Smooth muscle cell (in vitro differentiated cells): ENCODE measurements at regions not wholly inside any gene's neighbourhood (a gene's known extent, or its start where the extent isn't known, plus 50 kb on each side); places are given as distances from the start of the nearest gene placed in this dataset.
"Not testable (repeated sequence)": the region's sequence is repeated elsewhere in the genome, so short reads cannot be mapped to it uniquely, and the experiment has no call there.

Source experiments
- DNase-seq: peaks from one replicate; lab custom pipeline; 2025; ENCODE audit not compliant: unreplicated experiment; lab: John Stamatoyannopoulos, UW
- H2AFZ ChIP-seq: fragments of 200-600 bp; sonication (generic); 2 replicates; pipeline ENCODE4 v1.6.0; 2016; ENCODE audit warnings: antibody characterized with exemption, low read depth, mild to moderate bottlenecking
- H3F3A ChIP-seq: fragments of 200-600 bp; sonication (generic); 2 replicates; pipeline ENCODE4 v1.6.0; 2017; ENCODE audit warnings: antibody characterized with exemption, low read depth
- H3K27ac ChIP-seq: fragments of 200-600 bp; sonication (generic); 2 replicates; pipeline ENCODE4 v1.5.1; 2016; ENCODE audit warnings: low read depth, mild to moderate bottlenecking
- H3K27me3 ChIP-seq: fragments of 200-600 bp; sonication (generic); 2 replicates; pipeline ENCODE4 v1.6.1; 2016; ENCODE audit warnings: low read depth, mild to moderate bottlenecking
- H3K36me3 ChIP-seq: fragments of 200-600 bp; sonication (generic); 2 replicates; pipeline ENCODE4 v1.5.1; 2016; ENCODE audit warnings: low read depth
- H3K4me1 ChIP-seq: fragments of 200-600 bp; sonication (generic); 2 replicates; pipeline ENCODE4 v1.5.1; 2016; ENCODE audit warnings: low read depth
- H3K4me2 ChIP-seq: fragments of 200-600 bp; sonication (generic); 2 replicates; pipeline ENCODE4 v1.6.0; 2016; ENCODE audit warnings: mild to moderate bottlenecking
- H3K4me3 ChIP-seq: fragments of 200-600 bp; sonication (generic); 2 replicates; pipeline ENCODE4 v1.5.1; 2016; ENCODE audit warnings: mild to moderate bottlenecking
- H3K79me2 ChIP-seq: fragments of 200-600 bp; sonication (generic); 2 replicates; pipeline ENCODE4 v1.6.0; 2016; ENCODE audit warnings: low read depth, mild to moderate bottlenecking
- H3K9ac ChIP-seq: fragments of 200-600 bp; sonication (generic); 2 replicates; pipeline ENCODE4 v1.6.0; 2016; ENCODE audit warnings: low read depth
- H3K9me3 ChIP-seq: fragments of 200-600 bp; sonication (generic); replicated peaks from 2 replicates; pipeline ENCODE4 v1.5.1; 2016; ENCODE audit warnings: low read depth
- H4K20me1 ChIP-seq: fragments of 200-600 bp; sonication (generic); 2 replicates; pipeline ENCODE4 v1.6.0; 2016; ENCODE audit warnings: low read depth
- CTCF ChIP-seq: fragments of 200-600 bp; sonication (generic); IDR thresholded peaks from 2 replicates; pipeline ENCODE4 v1.5.1; 2017; ENCODE audit warnings: borderline replicate concordance, mild to moderate bottlenecking, antibody characterized with exemption; ENCODE audit not compliant: insufficient read depth, poor library complexity, severe bottlenecking
- WGBS: methylation state at CpG from one replicate; pipeline ENCODE4 v1.1.7; 2016; ENCODE audit warnings: low lambda C conversion rate; 5-methylcytosine and 5-hydroxymethylcytosine counted together

DNA sequence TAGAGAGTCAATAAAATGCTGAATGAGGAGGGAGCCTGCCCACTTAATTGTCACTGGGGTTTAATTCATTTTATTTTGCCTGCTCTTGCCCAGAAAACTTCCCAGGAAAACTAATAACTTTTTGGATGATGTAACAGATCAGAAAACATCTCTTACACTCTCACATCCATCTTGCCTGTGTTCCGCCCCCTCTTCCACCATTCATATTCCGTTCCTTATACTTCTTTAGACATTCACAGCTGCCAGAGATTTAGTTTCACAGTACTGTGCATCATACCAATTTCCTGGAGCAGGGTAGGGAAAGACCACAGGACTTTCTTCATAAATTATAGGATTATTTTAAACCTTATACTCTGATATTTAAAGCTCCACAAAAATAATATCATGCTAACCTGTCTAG lies 776.1 kb upstream of the SOX11 start:
- Histone ChIP-seq H3K36me3 (no peaks in the 10 kb centered on the region), H3K9ac (no peak overlapping the region), H3F3A (no peaks in the 10 kb centered on the region), H3K27ac (no peak overlapping the region), H2AFZ (no peak overlapping the region), H3K9me3 (no peaks in the 10 kb centered on the region), H3K79me2 (no peaks in the 10 kb centered on the region), H3K4me2 (no peak overlapping the region), H3K4me3 (no peak overlapping the region), H4K20me1 (no peaks in the 10 kb centered on the region), H3K4me1 (no peaks in the 10 kb centered on the region), H3K27me3 (no peaks in the 10 kb centered on the region)
- no peak for TF ChIP-seq CTCF
- WGBS: 48% methylated on average over 2 of the region's 2 CpGs
- DNase-seq: no peak

DNA sequence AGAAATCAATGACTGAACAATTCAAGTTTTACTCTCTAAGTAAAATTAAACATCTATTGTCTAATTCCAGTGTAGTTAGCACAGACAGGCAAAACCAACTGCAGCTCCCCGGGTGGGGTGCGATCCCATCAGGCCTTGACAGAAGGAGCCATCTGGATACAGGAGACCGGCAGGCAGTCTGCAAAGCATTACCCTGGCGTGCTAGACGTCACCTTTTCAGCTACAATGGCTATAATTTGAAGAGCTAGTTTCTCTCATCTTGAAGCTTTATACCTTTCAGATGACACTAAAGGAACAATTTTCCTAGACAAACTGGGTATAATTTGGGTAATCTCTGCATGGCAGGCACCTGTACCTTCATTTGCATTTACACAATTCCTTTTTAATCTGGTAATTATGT lies 761.5 kb upstream of the SOX11 start:
- no peak for TF ChIP-seq CTCF
- Histone ChIP-seq H2AFZ (no peak overlapping the region), H3F3A (no peaks in the 10 kb centered on the region), H3K9ac (no peak overlapping the region), H3K36me3 (no peaks in the 10 kb centered on the region), H4K20me1 (no peaks in the 10 kb centered on the region), H3K4me1 (no peaks in the 10 kb centered on the region), H3K79me2 (no peaks in the 10 kb centered on the region), H3K27ac (no peak overlapping the region), H3K27me3 (no peaks in the 10 kb centered on the region), H3K9me3 (no peaks in the 10 kb centered on the region), H3K4me3 (no peak overlapping the region), H3K4me2 (no peak overlapping the region)
- 87% methylated on average over 5 of the region's 5 CpGs for WGBS
- DNase-seq: no peak

- TF ChIP-seq CTCF: no peak
- Histone ChIP-seq H2AFZ (no peak overlapping the region), H3K36me3 (no peaks in the 10 kb centered on the region), H3K4me2 (no peak overlapping the region), H3K79me2 (no peaks in the 10 kb centered on the region), H3F3A (no peaks in the 10 kb centered on the region), H3K27me3 (no peaks in the 10 kb centered on the region), H4K20me1 (no peaks in the 10 kb centered on the region), H3K4me1 (no peaks in the 10 kb centered on the region), H3K9me3 (no peaks in the 10 kb centered on the region), H3K4me3 (no peak overlapping the region), H3K27ac (no peak overlapping the region), H3K9ac (no peak overlapping the region)
- no peak for DNase-seq
- WGBS: 90% methylated on average over 6 of the region's 6 CpGs
Observed at GRCh38 chr2:4931721-4932365, 760.3 kb upstream of the SOX11 start.

DNA sequence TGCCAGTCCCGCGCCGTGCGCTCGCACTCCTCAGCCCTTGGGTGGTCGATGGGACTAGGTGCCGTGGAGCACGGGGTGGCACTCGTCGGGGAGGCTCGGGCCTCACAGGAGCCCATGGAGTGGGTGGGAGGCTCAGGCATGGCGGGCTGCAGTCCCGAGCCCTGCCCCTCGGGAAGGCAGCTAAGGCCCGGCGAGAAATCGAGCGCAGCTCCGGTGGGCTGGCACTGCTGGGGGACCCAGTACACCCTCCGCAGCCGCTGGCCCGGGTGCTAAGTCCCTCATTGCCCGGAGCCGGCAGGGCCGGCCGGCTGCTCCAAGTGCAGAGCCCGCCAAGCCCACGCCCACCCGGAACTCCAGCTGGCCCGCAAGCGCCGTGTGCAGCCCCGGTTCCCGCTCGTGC lies 756.9 kb upstream of the SOX11 start:
- not testable (repeated sequence) for H3K27me3 ChIP-seq, H3K4me1 ChIP-seq, H3K9ac ChIP-seq, H3K4me3 ChIP-seq, H3K36me3 ChIP-seq, H3K79me2 ChIP-seq, H3K9me3 ChIP-seq, H3K27ac ChIP-seq, H4K20me1 ChIP-seq, DNase-seq, H2AFZ ChIP-seq, H3F3A ChIP-seq, H3K4me2 ChIP-seq
- WGBS: 94% methylated on average over 24 of the region's 35 CpGs
